Tibial nerve (tissue), 3 donors: ENCODE measurements at regions not wholly inside any gene's neighbourhood (a gene's known extent, or its start where the extent isn't known, plus 50 kb on each side); places are given as distances from the start of the nearest gene placed in this dataset.

Experiments
- POLR2A ChIP-seq, 2 donors: fragments of 450-650 bp; IDR thresholded peaks; one replicate each; pipeline ENCODE4 v1.6.1; 2017; ENCODE audit warnings: antibody characterized with exemption in 2 of 2, mild to moderate bottlenecking in 2 of 2, moderate library complexity in 2 of 2
- TF ChIP-seq, protein P1 (sequence below), 5 experiments: fragments of 200-600 bp in 3 of 5; fragments of 450-650 bp in 2 of 5; sonication (generic) in 3 of 5; IDR thresholded peaks; one replicate each; pipeline ENCODE4 v1.5.1; 2016 to 2019; ENCODE audit warnings: antibody characterized with exemption in 5 of 5, mild to moderate bottlenecking in 3 of 5, moderate library complexity in 2 of 5

GRCh38 chr12:91240386-91241095 lies 57.9 kb upstream of the DCN start:
- TF ChIP-seq POLR2A (IDR thresholded peaks at IDR 0.05): no peak
- TF ChIP-seq, protein P1, sequence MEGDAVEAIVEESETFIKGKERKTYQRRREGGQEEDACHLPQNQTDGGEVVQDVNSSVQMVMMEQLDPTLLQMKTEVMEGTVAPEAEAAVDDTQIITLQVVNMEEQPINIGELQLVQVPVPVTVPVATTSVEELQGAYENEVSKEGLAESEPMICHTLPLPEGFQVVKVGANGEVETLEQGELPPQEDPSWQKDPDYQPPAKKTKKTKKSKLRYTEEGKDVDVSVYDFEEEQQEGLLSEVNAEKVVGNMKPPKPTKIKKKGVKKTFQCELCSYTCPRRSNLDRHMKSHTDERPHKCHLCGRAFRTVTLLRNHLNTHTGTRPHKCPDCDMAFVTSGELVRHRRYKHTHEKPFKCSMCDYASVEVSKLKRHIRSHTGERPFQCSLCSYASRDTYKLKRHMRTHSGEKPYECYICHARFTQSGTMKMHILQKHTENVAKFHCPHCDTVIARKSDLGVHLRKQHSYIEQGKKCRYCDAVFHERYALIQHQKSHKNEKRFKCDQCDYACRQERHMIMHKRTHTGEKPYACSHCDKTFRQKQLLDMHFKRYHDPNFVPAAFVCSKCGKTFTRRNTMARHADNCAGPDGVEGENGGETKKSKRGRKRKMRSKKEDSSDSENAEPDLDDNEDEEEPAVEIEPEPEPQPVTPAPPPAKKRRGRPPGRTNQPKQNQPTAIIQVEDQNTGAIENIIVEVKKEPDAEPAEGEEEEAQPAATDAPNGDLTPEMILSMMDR (IDR thresholded peaks at IDR 0.05): no peak
